ENCODE measurements at regions not wholly inside any gene's neighbourhood (a gene's known extent, or its start where the extent isn't known, plus 50 kb on each side); places are given as distances from the start of the nearest gene placed in this dataset.

DNA sequence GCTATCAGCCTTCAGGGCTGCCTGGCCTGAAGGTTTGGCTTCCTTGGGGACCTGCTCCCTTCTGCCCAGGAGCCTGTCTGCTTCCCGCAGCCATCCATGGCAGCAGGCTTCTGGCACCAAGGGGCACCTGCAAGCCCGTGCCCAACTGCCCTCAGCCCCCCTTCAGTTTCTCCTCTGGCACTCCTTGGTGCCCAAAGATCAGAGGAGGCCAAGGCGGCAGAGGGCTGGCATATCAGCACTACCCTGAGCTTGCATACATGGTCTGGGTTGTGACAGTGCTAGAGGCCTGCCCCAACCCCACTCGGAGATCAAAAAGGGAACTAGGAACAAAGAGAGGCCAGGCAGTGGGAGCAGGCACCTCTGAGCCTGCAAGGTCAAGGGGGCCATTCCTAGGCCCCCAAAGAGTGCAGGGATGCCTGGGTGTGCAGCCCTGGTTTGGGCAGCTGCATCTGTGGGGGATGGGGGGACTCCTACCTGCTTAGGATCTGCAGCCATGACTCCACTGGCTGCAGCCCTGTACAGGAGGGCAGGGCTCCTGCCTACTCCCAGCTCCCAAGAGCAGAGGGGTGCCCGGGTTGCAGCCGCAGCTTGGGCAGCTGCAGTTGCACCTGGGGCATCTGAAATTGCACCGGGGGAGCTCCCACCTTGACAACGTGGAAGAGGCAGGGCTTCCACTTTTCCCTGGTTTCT, 76.2 kb upstream of the TP63 start:
- TF ChIP-seq POLR2A (IDR thresholded peaks at IDR 0.05; ENCODE audit: extremely low read depth, insufficient read length), result no peak
- TF ChIP-seq, protein P1, sequence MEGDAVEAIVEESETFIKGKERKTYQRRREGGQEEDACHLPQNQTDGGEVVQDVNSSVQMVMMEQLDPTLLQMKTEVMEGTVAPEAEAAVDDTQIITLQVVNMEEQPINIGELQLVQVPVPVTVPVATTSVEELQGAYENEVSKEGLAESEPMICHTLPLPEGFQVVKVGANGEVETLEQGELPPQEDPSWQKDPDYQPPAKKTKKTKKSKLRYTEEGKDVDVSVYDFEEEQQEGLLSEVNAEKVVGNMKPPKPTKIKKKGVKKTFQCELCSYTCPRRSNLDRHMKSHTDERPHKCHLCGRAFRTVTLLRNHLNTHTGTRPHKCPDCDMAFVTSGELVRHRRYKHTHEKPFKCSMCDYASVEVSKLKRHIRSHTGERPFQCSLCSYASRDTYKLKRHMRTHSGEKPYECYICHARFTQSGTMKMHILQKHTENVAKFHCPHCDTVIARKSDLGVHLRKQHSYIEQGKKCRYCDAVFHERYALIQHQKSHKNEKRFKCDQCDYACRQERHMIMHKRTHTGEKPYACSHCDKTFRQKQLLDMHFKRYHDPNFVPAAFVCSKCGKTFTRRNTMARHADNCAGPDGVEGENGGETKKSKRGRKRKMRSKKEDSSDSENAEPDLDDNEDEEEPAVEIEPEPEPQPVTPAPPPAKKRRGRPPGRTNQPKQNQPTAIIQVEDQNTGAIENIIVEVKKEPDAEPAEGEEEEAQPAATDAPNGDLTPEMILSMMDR (IDR thresholded peaks at IDR 0.05; ENCODE audit: low read depth, low read length), result no peak
- no peak for TF ChIP-seq MYC (IDR thresholded peaks at IDR 0.05; ENCODE audit: low read depth, low read length)
- TF ChIP-seq, protein P2, sequence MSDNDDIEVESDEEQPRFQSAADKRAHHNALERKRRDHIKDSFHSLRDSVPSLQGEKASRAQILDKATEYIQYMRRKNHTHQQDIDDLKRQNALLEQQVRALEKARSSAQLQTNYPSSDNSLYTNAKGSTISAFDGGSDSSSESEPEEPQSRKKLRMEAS (IDR thresholded peaks at IDR 0.05; ENCODE audit: low read depth, low read length), result no peak

Data from NB4 (cell line).